Panc1 (cell line): ENCODE measurements at regions not wholly inside any gene's neighbourhood (a gene's known extent, or its start where the extent isn't known, plus 50 kb on each side); places are given as distances from the start of the nearest gene placed in this dataset.

Source experiments
- ATAC-seq: fragments of 200-7000 bp; cut with Tn5 transposase; 2 replicates; pipeline ENCODE4 v1.9.1; 2020; ENCODE audit warnings: mild to moderate bottlenecking, moderate library complexity
- BruUV-seq: library from RNA; stranded (reverse); fragments of 400-500 nt; replicated peaks from 2 replicates; lab custom pipeline; 2021; lab: Mats Ljungman, UMichigan
- CTCF ChIA-PET: fragments of 300-600 bp; sonication (Branson Sonifier 250); formaldehyde crosslinking; loops from one replicate; lab custom pipeline; 2022; ENCODE audit warnings: antibody characterized with exemption; lab: Charles Lee
- POLR2A ChIA-PET: fragments of 300-600 bp; sonication (Branson Sonifier 250); formaldehyde crosslinking; loops from one replicate; lab custom pipeline; 2022; ENCODE audit warnings: antibody characterized with exemption; lab: Charles Lee
- DNase-seq: peaks from one replicate; pipeline ENCODE4 v3.0.0-alpha.2; 2010; ENCODE audit warnings: low read depth, low spot score
- H3K27ac ChIP-seq: 2 replicates; pipeline ENCODE4 v1.5.1; 2011; ENCODE audit warnings: mild to moderate bottlenecking, low read length, inconsistent platforms
- H3K27me3 ChIP-seq: fragments of 200-500 bp; sonication (Bioruptor generic); 2 replicates; pipeline ENCODE4 v1.6.0; 2014; ENCODE audit warnings: low read length, inconsistent platforms; ENCODE audit not compliant: control insufficient read depth, insufficient read depth
- H3K36me3 ChIP-seq: fragments of 200-500 bp; sonication (Bioruptor generic); 2 replicates; pipeline ENCODE4 v1.5.1; 2014; ENCODE audit warnings: inconsistent platforms, mild to moderate bottlenecking, low read length, moderate library complexity; ENCODE audit not compliant: control insufficient read depth, insufficient read depth
- H3K4me1 ChIP-seq: 2 replicates; pipeline ENCODE4 v1.5.1; 2011; ENCODE audit warnings: inconsistent platforms, mild to moderate bottlenecking, low read length, moderate library complexity; ENCODE audit not compliant: control insufficient read depth, insufficient read depth
- H3K4me3 ChIP-seq, 2 experiments: 2 replicates each; pipeline ENCODE4 v1.5.1; 2011 to 2012; ENCODE audit warnings: low read depth in 2 of 2, low read length in 2 of 2, mild to moderate bottlenecking in 2 of 2, inconsistent platforms in 1 of 2, moderate library complexity in 1 of 2
- H3K9me3 ChIP-seq: fragments of 200-500 bp; sonication (Bioruptor generic); 2 replicates; pipeline ENCODE4 v1.5.1; 2014; ENCODE audit warnings: low read depth, mild to moderate bottlenecking, inconsistent platforms, low read length, moderate library complexity; ENCODE audit not compliant: control insufficient read depth, insufficient read depth
- CTCF ChIP-seq: fragments of 450-650 bp; IDR thresholded peaks from 2 replicates; pipeline ENCODE4 v1.5.1; 2017; ENCODE audit warnings: mild to moderate bottlenecking
- POLR2AphosphoS5 ChIP-seq: IDR thresholded peaks from 2 replicates; pipeline ENCODE4 v1.6.1; 2012; ENCODE audit warnings: mild to moderate bottlenecking, low read depth, low read length, moderate library complexity
- REST ChIP-seq, 2 experiments: IDR thresholded peaks; 2 replicates each; pipeline ENCODE4 v1.6.1; 2011 to 2012; ENCODE audit warnings: low read depth in 2 of 2, control low read depth in 1 of 2, low read length in 1 of 2, mild to moderate bottlenecking in 1 of 2, moderate library complexity in 1 of 2; ENCODE audit not compliant: insufficient read depth in 1 of 2
- SIN3A ChIP-seq: IDR thresholded peaks from 2 replicates; pipeline ENCODE4 v1.6.1; 2012; ENCODE audit warnings: low read depth, mild to moderate bottlenecking, low read length, moderate library complexity, borderline replicate concordance; ENCODE audit not compliant: insufficient read depth
- TCF7L2 ChIP-seq: IDR thresholded peaks from 2 replicates; pipeline ENCODE4 v1.6.1; 2011; ENCODE audit warnings: mild to moderate bottlenecking, low read depth, low read length, inconsistent platforms
- in situ Hi-C: cut with HindIII; loops from 2 replicates; pipeline ENCODE4 v1.10.0; 2016; ENCODE audit warnings: low sequenced_read_pairs, low pct_unique_long_range_greater_than_20kb
- intact Hi-C: fragments of 100-400 bp; cut with micrococcal nuclease; formaldehyde crosslinking; loops from one replicate; pipeline ENCODE4 v1.10.0; 2022; ENCODE audit not compliant: unreplicated experiment

- TF ChIP-seq TCF7L2 (no peak), SIN3A (no peak), CTCF (no peak), POLR2AphosphoS5 (no peak), REST (IDR thresholded peaks at IDR 0.05; ENCODE audit: insufficient read depth in 1 of 2, low read depth in 2 of 2, low read length in 1 of 2) (no peak)
- Histone ChIP-seq H3K36me3 (no peaks in the 10 kb centered on the region), H3K4me3 (no peak overlapping the region), H3K4me1 (no peaks in the 10 kb centered on the region), H3K9me3 (no peaks in the 10 kb centered on the region), H3K27me3 (no peaks in the 10 kb centered on the region), H3K27ac (no peak overlapping the region; the same call in 1 of the 2 replicates)
- intact Hi-C loops, result no loop called here
- in situ Hi-C loops, result no loop called here
- DNase-seq (no peak), ATAC-seq (no peak)
- no TSS peak for BruUV-seq
- CTCF ChIA-PET, result no interaction called here
- POLR2A ChIA-PET, result no interaction called here
These were observed 68.0 kb upstream of the ATXN3L start for GRCh38 chrX:13387666-13388494.

GRCh38 chrX:13386636-13387035 is 66.8 kb upstream of the ATXN3L start:
- BruUV-seq, result no TSS peak
- DNase-seq (no peak), ATAC-seq (no peak)
- Histone ChIP-seq H3K27me3 (no peaks in the 10 kb centered on the region), H3K4me3 (no peak overlapping the region), H3K9me3 (no peaks in the 10 kb centered on the region), H3K36me3 (no peaks in the 10 kb centered on the region), H3K27ac (peak overlapping the region; percentile 61; the same call in 1 of the 2 replicates), H3K4me1 (no peaks in the 10 kb centered on the region)
- TF ChIP-seq TCF7L2 (0 out of 2 replicates have a peak, but pooled peaks have one; percentile 31), REST (IDR thresholded peaks at IDR 0.05; ENCODE audit: insufficient read depth in 1 of 2, low read depth in 2 of 2, low read length in 1 of 2) (no peak)
- ChIA-PET POLR2A (no interaction called here), CTCF (no interaction called here)
- in situ Hi-C loops, result no loop called here
- intact Hi-C loops, result no loop called here
